PC-9 (cell line): ENCODE measurements at regions not wholly inside any gene's neighbourhood (a gene's known extent, or its start where the extent isn't known, plus 50 kb on each side); places are given as distances from the start of the nearest gene placed in this dataset.
"Not testable (repeated sequence)": the region's sequence is repeated elsewhere in the genome, so short reads cannot be mapped to it uniquely, and the experiment has no call there.

ENCODE experiments used
- EZH2 ChIP-seq: fragments of 200-600 bp; sonication (generic); IDR thresholded peaks from 2 replicates; pipeline ENCODE4 v1.8.0; 2017; ENCODE audit warnings: antibody characterized with exemption, low read depth
- TF ChIP-seq, protein P1 (sequence below): fragments of 200-600 bp; sonication (generic); conservative IDR thresholded peaks from 2 replicates; pipeline ENCODE4 v1.6.1; 2017; ENCODE audit warnings: mixed run types, antibody characterized with exemption, mild to moderate bottlenecking, moderate library complexity

DNA sequence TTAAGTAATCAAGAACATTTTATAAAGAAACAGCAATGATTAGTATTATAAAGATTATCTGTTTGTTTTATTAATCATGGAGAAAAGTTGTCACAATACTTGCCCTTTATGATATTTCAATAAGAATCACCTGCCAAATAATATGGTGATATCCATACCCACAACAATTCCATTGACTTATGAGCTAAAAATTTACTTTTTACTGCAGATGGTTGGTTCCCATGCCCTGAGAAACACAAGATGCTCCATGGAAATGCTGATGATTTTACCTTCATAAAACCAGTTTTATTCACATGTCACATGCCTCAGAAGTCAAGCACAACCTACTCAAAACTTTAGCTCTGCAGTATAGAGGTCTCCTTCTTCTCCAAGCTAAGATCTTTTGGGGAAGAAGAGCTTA lies 293.6 kb downstream of the SPATA31A1 start:
- TF ChIP-seq, protein P1, sequence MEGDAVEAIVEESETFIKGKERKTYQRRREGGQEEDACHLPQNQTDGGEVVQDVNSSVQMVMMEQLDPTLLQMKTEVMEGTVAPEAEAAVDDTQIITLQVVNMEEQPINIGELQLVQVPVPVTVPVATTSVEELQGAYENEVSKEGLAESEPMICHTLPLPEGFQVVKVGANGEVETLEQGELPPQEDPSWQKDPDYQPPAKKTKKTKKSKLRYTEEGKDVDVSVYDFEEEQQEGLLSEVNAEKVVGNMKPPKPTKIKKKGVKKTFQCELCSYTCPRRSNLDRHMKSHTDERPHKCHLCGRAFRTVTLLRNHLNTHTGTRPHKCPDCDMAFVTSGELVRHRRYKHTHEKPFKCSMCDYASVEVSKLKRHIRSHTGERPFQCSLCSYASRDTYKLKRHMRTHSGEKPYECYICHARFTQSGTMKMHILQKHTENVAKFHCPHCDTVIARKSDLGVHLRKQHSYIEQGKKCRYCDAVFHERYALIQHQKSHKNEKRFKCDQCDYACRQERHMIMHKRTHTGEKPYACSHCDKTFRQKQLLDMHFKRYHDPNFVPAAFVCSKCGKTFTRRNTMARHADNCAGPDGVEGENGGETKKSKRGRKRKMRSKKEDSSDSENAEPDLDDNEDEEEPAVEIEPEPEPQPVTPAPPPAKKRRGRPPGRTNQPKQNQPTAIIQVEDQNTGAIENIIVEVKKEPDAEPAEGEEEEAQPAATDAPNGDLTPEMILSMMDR = not testable (repeated sequence)
- not testable (repeated sequence) for TF ChIP-seq EZH2
